ENCODE measurements at regions not wholly inside any gene's neighbourhood (a gene's known extent, or its start where the extent isn't known, plus 50 kb on each side); places are given as distances from the start of the nearest gene placed in this dataset.

- TF ChIP-seq CTCF (conservative IDR thresholded peaks at IDR 0.05): no peak
- Mint-ChIP-seq H3K27ac (no peak overlapping the region), H3K4me3 (no peak overlapping the region), H3K9me3 (peaks cover 26% of the 10 kb centered on the region), H3K36me3 (ENCODE audit: low read depth) (peaks cover 7% of the 10 kb centered on the region), H3K27me3 (ENCODE audit: insufficient read depth) (no peaks in the 10 kb centered on the region), H3K4me1 (peaks cover 7% of the 10 kb centered on the region)
- Histone ChIP-seq H3K9me3 (ENCODE audit: control insufficient read depth, low read length) (peaks cover 18% of the 10 kb centered on the region), H3K9ac (ENCODE audit: extremely low read depth, low read length, poor library complexity, severe bottlenecking) (no peak overlapping the region), H3K4me1 (ENCODE audit: control insufficient read depth, insufficient read depth, low read length) (peaks cover 11% of the 10 kb centered on the region), H3K4me3 (ENCODE audit: low read length) (no peak overlapping the region), H3K27ac (ENCODE audit: low read depth, low read length) (no peak overlapping the region), H3K27me3 (ENCODE audit: control insufficient read depth, insufficient read depth, low read length, poor library complexity, severe bottlenecking) (no peaks in the 10 kb centered on the region), H3K36me3 (ENCODE audit: control insufficient read depth, insufficient read depth, low read length) (no peaks in the 10 kb centered on the region)
- DNase-seq: peak; percentile 43
Measured at GRCh38 chr6:141467881-141468280, 664.8 kb upstream of the GJE1 start.

GRCh38 chr6:141467041-141467440, 665.7 kb upstream of the GJE1 start:
- H3K36me3 Mint-ChIP-seq (ENCODE audit: low read depth): peaks cover 7% of the 10 kb centered on the region
- H3K36me3 ChIP-seq (ENCODE audit: control insufficient read depth, insufficient read depth, low read length): no peaks in the 10 kb centered on the region
- peaks cover 6% of the 10 kb centered on the region for H3K4me1 Mint-ChIP-seq
- no peak overlapping the region for H3K27ac Mint-ChIP-seq
- H3K9me3 ChIP-seq (ENCODE audit: control insufficient read depth, low read length): peaks cover 24% of the 10 kb centered on the region
- H3K27me3 Mint-ChIP-seq (ENCODE audit: insufficient read depth): no peaks in the 10 kb centered on the region
- H3K4me3 Mint-ChIP-seq: no peak overlapping the region
- no peak overlapping the region for H3K9ac ChIP-seq (ENCODE audit: extremely low read depth, low read length, poor library complexity, severe bottlenecking)
- TF ChIP-seq CTCF (conservative IDR thresholded peaks at IDR 0.05): no peak
- no peak overlapping the region for H3K4me3 ChIP-seq (ENCODE audit: low read length)
- no peak for DNase-seq
- H3K9me3 Mint-ChIP-seq: peaks cover 28% of the 10 kb centered on the region
- peaks cover 11% of the 10 kb centered on the region for H3K4me1 ChIP-seq (ENCODE audit: control insufficient read depth, insufficient read depth, low read length)
- 86 to 91% methylated on average over 1 of the region's 1 CpG for WGBS, 2 experiments (ENCODE audit: insufficient coverage in 1 of 2, insufficient read length in 1 of 2)
- H3K27me3 ChIP-seq (ENCODE audit: control insufficient read depth, insufficient read depth, low read length, poor library complexity, severe bottlenecking): no peaks in the 10 kb centered on the region
- H3K27ac ChIP-seq (ENCODE audit: low read depth, low read length): no peak overlapping the region

- Histone ChIP-seq H3K4me3 (ENCODE audit: low read length) (no peak overlapping the region), H3K36me3 (ENCODE audit: control insufficient read depth, insufficient read depth, low read length) (no peaks in the 10 kb centered on the region), H3K9ac (ENCODE audit: extremely low read depth, low read length, poor library complexity, severe bottlenecking) (no peak overlapping the region), H3K9me3 (ENCODE audit: control insufficient read depth, low read length) (peaks cover 11% of the 10 kb centered on the region), H3K4me1 (ENCODE audit: control insufficient read depth, insufficient read depth, low read length) (peaks cover 11% of the 10 kb centered on the region), H3K27ac (ENCODE audit: low read depth, low read length) (peak overlapping the region; percentile 78), H3K27me3 (ENCODE audit: control insufficient read depth, insufficient read depth, low read length, poor library complexity, severe bottlenecking) (no peaks in the 10 kb centered on the region)
- Mint-ChIP-seq H3K27ac (no peak overlapping the region), H3K4me3 (no peak overlapping the region), H3K27me3 (ENCODE audit: insufficient read depth) (no peaks in the 10 kb centered on the region), H3K9me3 (peaks cover 20% of the 10 kb centered on the region), H3K4me1 (peaks cover 5% of the 10 kb centered on the region), H3K36me3 (ENCODE audit: low read depth) (peaks cover 7% of the 10 kb centered on the region)
- DNase-seq: no peak
- no peak for TF ChIP-seq CTCF (conservative IDR thresholded peaks at IDR 0.05)
- WGBS, 2 experiments (ENCODE audit: insufficient coverage in 1 of 2, insufficient read length in 1 of 2): 100% methylated on average over 1 of the region's 2 CpGs; no CpG with 5 or more reads in 1 of the 2 experiments
Measured at GRCh38 chr6:141464896-141465295, 667.8 kb upstream of the GJE1 start.

Measured in endodermal cell (in vitro differentiated cells).